ENCODE measurements at regions not wholly inside any gene's neighbourhood (a gene's known extent, or its start where the extent isn't known, plus 50 kb on each side); places are given as distances from the start of the nearest gene placed in this dataset.

DNA sequence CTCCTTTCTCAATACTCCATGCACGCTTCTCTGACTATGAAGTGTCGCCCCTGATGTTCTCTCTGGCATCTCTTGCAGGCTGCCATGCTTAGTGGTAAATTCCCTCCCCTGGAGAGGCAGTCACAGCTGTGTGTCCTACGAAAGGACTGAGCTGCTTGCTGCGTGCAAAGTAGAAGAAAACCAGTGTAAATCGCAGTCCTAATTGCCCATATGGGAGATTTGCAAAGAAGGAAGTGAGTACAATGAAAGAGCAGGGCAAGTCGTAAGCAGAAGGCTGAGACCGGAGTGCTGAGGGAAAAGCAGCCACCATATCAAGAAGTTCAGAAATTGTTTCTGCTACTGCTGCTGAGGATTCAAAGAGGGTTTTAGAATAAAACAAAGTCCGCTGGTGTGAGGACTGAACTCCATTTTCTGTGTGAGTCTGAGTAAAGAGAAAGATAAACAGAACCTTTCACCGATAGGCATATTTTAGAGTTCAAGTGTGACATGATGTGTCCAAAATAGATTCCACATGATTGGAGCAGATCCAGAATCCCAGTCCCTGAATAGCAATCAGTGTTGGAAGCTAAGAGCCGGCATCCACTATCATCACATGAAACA, 507.8 kb upstream of the MPDZ start:
- TF ChIP-seq CTCF (IDR thresholded peaks at IDR 0.05; ENCODE audit: unreplicated experiment): no peak
- Mint-ChIP-seq H3K27ac (ENCODE audit: unreplicated experiment) (no peak overlapping the region), H3K36me3 (ENCODE audit: low read depth, unreplicated experiment) (no peaks in the 10 kb centered on the region), H3K4me1 (ENCODE audit: unreplicated experiment) (peaks cover 4% of the 10 kb centered on the region), H3K4me3 (ENCODE audit: unreplicated experiment) (no peak overlapping the region), H3K9me3 (ENCODE audit: unreplicated experiment) (no peaks in the 10 kb centered on the region), H3K27me3 (ENCODE audit: unreplicated experiment) (no peaks in the 10 kb centered on the region)
- DNase-seq (ENCODE audit: low spot score): no peak

GRCh38 chr9:13786711-13787110, 507.2 kb upstream of the MPDZ start:
- Mint-ChIP-seq H3K9me3 (ENCODE audit: unreplicated experiment) (no peaks in the 10 kb centered on the region), H3K27me3 (ENCODE audit: unreplicated experiment) (no peaks in the 10 kb centered on the region), H3K36me3 (ENCODE audit: low read depth, unreplicated experiment) (no peaks in the 10 kb centered on the region), H3K4me3 (ENCODE audit: unreplicated experiment) (no peak overlapping the region), H3K27ac (ENCODE audit: unreplicated experiment) (no peak overlapping the region), H3K4me1 (ENCODE audit: unreplicated experiment) (peaks cover 4% of the 10 kb centered on the region)
- no peak for DNase-seq (ENCODE audit: low spot score)
- no peak for TF ChIP-seq CTCF (IDR thresholded peaks at IDR 0.05; ENCODE audit: unreplicated experiment)

- H3K4me1 Mint-ChIP-seq (ENCODE audit: unreplicated experiment): peaks cover 4% of the 10 kb centered on the region
- no peaks in the 10 kb centered on the region for H3K27me3 Mint-ChIP-seq (ENCODE audit: unreplicated experiment)
- H3K27ac Mint-ChIP-seq (ENCODE audit: unreplicated experiment): no peak overlapping the region
- no peak overlapping the region for H3K4me3 Mint-ChIP-seq (ENCODE audit: unreplicated experiment)
- no peaks in the 10 kb centered on the region for H3K9me3 Mint-ChIP-seq (ENCODE audit: unreplicated experiment)
- H3K36me3 Mint-ChIP-seq (ENCODE audit: low read depth, unreplicated experiment): no peaks in the 10 kb centered on the region
- TF ChIP-seq CTCF (IDR thresholded peaks at IDR 0.05; ENCODE audit: unreplicated experiment): no peak
- DNase-seq (ENCODE audit: low spot score): no peak
These were observed 506.6 kb upstream of the MPDZ start for GRCh38 chr9:13786131-13786530.

- DNase-seq (ENCODE audit: low spot score): no peak
- TF ChIP-seq CTCF (IDR thresholded peaks at IDR 0.05; ENCODE audit: unreplicated experiment): no peak
- Mint-ChIP-seq H3K9me3 (ENCODE audit: unreplicated experiment) (no peaks in the 10 kb centered on the region), H3K36me3 (ENCODE audit: low read depth, unreplicated experiment) (no peaks in the 10 kb centered on the region), H3K4me3 (ENCODE audit: unreplicated experiment) (no peak overlapping the region), H3K27me3 (ENCODE audit: unreplicated experiment) (no peaks in the 10 kb centered on the region), H3K27ac (ENCODE audit: unreplicated experiment) (no peak overlapping the region), H3K4me1 (ENCODE audit: unreplicated experiment) (no peaks in the 10 kb centered on the region)
These were observed 499.6 kb upstream of the MPDZ start for GRCh38 chr9:13779106-13779505.

GRCh38 chr9:13778631-13779030, 499.1 kb upstream of the MPDZ start:
- H3K27me3 Mint-ChIP-seq (ENCODE audit: unreplicated experiment): no peaks in the 10 kb centered on the region
- no peaks in the 10 kb centered on the region for H3K36me3 Mint-ChIP-seq (ENCODE audit: low read depth, unreplicated experiment)
- H3K27ac Mint-ChIP-seq (ENCODE audit: unreplicated experiment): no peak overlapping the region
- no peaks in the 10 kb centered on the region for H3K4me1 Mint-ChIP-seq (ENCODE audit: unreplicated experiment)
- no peaks in the 10 kb centered on the region for H3K9me3 Mint-ChIP-seq (ENCODE audit: unreplicated experiment)
- H3K4me3 Mint-ChIP-seq (ENCODE audit: unreplicated experiment): no peak overlapping the region
- no peak for TF ChIP-seq CTCF (IDR thresholded peaks at IDR 0.05; ENCODE audit: unreplicated experiment)
- DNase-seq (ENCODE audit: low spot score): no peak

All from endothelial cell (in vitro differentiated cells).